K562 (cell line): ENCODE measurements at regions not wholly inside any gene's neighbourhood (a gene's known extent, or its start where the extent isn't known, plus 50 kb on each side); places are given as distances from the start of the nearest gene placed in this dataset.

Experiments used
- ATAC-seq: fragments of 200-7000 bp; cut with Tn5 transposase; 3 replicates; pipeline ENCODE4 v1.9.1; 2020; ENCODE audit warnings: moderate library complexity
- BruUV-seq: library from RNA; stranded (reverse); fragments of 400-500 nt; replicated peaks from 2 replicates; lab custom pipeline; 2021; lab: Mats Ljungman, UMichigan
- CTCF ChIA-PET: fragments of 300-600 bp; formaldehyde crosslinking; extraction: SDS; loops from one replicate; lab custom pipeline; 2021; ENCODE audit warnings: low intra/inter-chr PET ratio; lab: Yijun Ruan, JAX
- POLR2A ChIA-PET: fragments of 300-600, 350-650 bp; sonication (Branson Sonifier 250); formaldehyde crosslinking; extraction: SDS; loops from one replicate; lab custom pipeline; 2021; ENCODE audit warnings: antibody characterized with exemption, inconsistent platforms; lab: Yijun Ruan, JAX
- DNase-seq, 4 experiments: peaks; one replicate each; pipeline versions ENCODE4 v3.0.0 to v3.0.0-alpha.2; 2011 to 2018; ENCODE audit warnings: low spot score in 3 of 4, mixed read lengths in 3 of 4; ENCODE audit errors: extremely low read depth in 1 of 4
- FAIRE-seq: peaks from 2 replicates; lab custom pipeline; 2011; peaks lifted over from hg19 to GRCh38; lab: Jason Lieb, UNC
- H2AFZ ChIP-seq: 2 replicates; pipeline ENCODE4 v1.6.0; 2011; ENCODE audit warnings: low read depth, low read length, control low read depth, inconsistent platforms
- H3K27ac ChIP-seq: fragments of 200-600 bp; 3 replicates; pipeline ENCODE4 v1.8.0; 2011; ENCODE audit warnings: low read depth, mild to moderate bottlenecking, control low read depth, inconsistent platforms, low read length, moderate library complexity, mixed read lengths; ENCODE audit errors: extremely low read depth
- H3K27me3 ChIP-seq, 2 experiments: fragments of 300-600 bp in 1 of 2; 2 replicates in 1 of 2; 3 replicates in 1 of 2; pipeline versions ENCODE4 v1.6.0 to v1.8.0; 2011; ENCODE audit warnings: inconsistent platforms in 2 of 2, low read length in 2 of 2, mild to moderate bottlenecking in 1 of 2, mixed read lengths in 1 of 2, moderate library complexity in 1 of 2; ENCODE audit not compliant: control insufficient read depth in 2 of 2, insufficient read depth in 2 of 2
- H3K36me3 ChIP-seq: fragments of 300-600 bp; 3 replicates; pipeline ENCODE4 v1.8.0; 2011; ENCODE audit warnings: mild to moderate bottlenecking, low read length, inconsistent platforms; ENCODE audit not compliant: control insufficient read depth, insufficient read depth
- H3K4me1 ChIP-seq, 2 experiments: fragments of 200-600 bp in 1 of 2; replicated peaks in 1 of 2; 2 replicates in 1 of 2; 3 replicates in 1 of 2; pipeline versions ENCODE4 v1.5.1 to v1.8.0; 2011; ENCODE audit warnings: inconsistent platforms in 2 of 2, low read length in 2 of 2, mild to moderate bottlenecking in 1 of 2, mixed read lengths in 1 of 2, moderate library complexity in 1 of 2; ENCODE audit not compliant: control insufficient read depth in 2 of 2, insufficient read depth in 2 of 2
- H3K4me2 ChIP-seq: 2 replicates; pipeline ENCODE4 v1.6.1; 2011; ENCODE audit warnings: low read length, control low read depth, inconsistent platforms, mixed read lengths; ENCODE audit not compliant: insufficient read depth
- H3K4me3 ChIP-seq: fragments of 200-600 bp; sonication (generic), shearing (Covaris generic); 2 replicates; pipeline ENCODE4 v1.5.1; 2016; ENCODE audit warnings: control low read depth, inconsistent platforms
- H3K79me2 ChIP-seq: fragments of 200-600 bp; 3 replicates; pipeline ENCODE4 v1.8.0; 2011; ENCODE audit warnings: low read length, inconsistent platforms; ENCODE audit not compliant: control insufficient read depth, insufficient read depth
- H3K9ac ChIP-seq, 2 experiments: 2 replicates each; pipeline versions ENCODE4 v1.6.0 to v1.6.1; 2011; ENCODE audit warnings: low read depth in 2 of 2, low read length in 2 of 2, control low read depth in 1 of 2, inconsistent platforms in 1 of 2, mild to moderate bottlenecking in 1 of 2, mixed read lengths in 1 of 2; ENCODE audit not compliant: insufficient read depth in 1 of 2
- H3K9me1 ChIP-seq: one replicate; pipeline ENCODE4 v1.6.0; 2011; ENCODE audit warnings: inconsistent platforms, mild to moderate bottlenecking, low read length, moderate library complexity; ENCODE audit not compliant: control insufficient read depth, insufficient read depth
- H3K9me3 ChIP-seq: replicated peaks from 2 replicates; pipeline ENCODE4 v1.5.1; 2011; ENCODE audit warnings: low read depth, low read length, inconsistent platforms; ENCODE audit not compliant: control insufficient read depth, insufficient read depth
- H4K20me1 ChIP-seq: replicated peaks from 2 replicates; pipeline ENCODE4 v1.6.1; 2011; ENCODE audit warnings: low read length, inconsistent platforms, mixed read lengths; ENCODE audit not compliant: control insufficient read depth, insufficient read depth
- ATF1 ChIP-seq, 2 experiments: fragments of 450-650 bp in 1 of 2; IDR thresholded peaks; 2 replicates each; pipeline ENCODE4 v1.6.1; 2016; ENCODE audit warnings: missing compliant biosample characterization in 1 of 2, missing genetic modification characterization in 1 of 2
- BHLHE40 ChIP-seq: IDR thresholded peaks from 2 replicates; pipeline ENCODE4 v1.6.1; 2011; ENCODE audit warnings: low read length, improper control_type of control experiment
- CGGBP1 ChIP-seq: fragments of 250-450 bp; sonication (Bioruptor Pico); IDR thresholded peaks from 2 replicates; pipeline ENCODE4 v1.9.0; 2021; ENCODE audit warnings: mild to moderate bottlenecking
- FIP1L1 ChIP-seq: fragments of 200-400 bp; formaldehyde crosslinking; IDR thresholded peaks from 2 replicates; pipeline ENCODE4 v1.6.1; 2018; ENCODE audit warnings: mild to moderate bottlenecking, low read depth, low read length; ENCODE audit not compliant: poor library complexity, severe bottlenecking
- HMGN3 ChIP-seq: IDR thresholded peaks from 2 replicates; pipeline ENCODE4 v1.6.1; 2011; ENCODE audit warnings: borderline replicate concordance, low read depth, mild to moderate bottlenecking, mixed read lengths, low read length; ENCODE audit not compliant: insufficient read length; ENCODE audit errors: extremely low read depth
- JUNB ChIP-seq: fragments of 450-650 bp; formaldehyde crosslinking; conservative IDR thresholded peaks from 2 replicates; pipeline ENCODE4 v1.4.0; 2020; ENCODE audit warnings: mild to moderate bottlenecking
- NR2C1 ChIP-seq, 2 experiments: fragments of 450-650 bp; IDR thresholded peaks; 2 replicates each; pipeline ENCODE4 v1.6.1; 2017; ENCODE audit warnings: mild to moderate bottlenecking in 2 of 2, antibody characterized with exemption in 1 of 2, inconsistent platforms in 1 of 2, missing compliant biosample characterization in 1 of 2, missing genetic modification characterization in 1 of 2
- SETDB1 ChIP-seq: IDR thresholded peaks from one replicate; pipeline ENCODE4 v1.6.1; 2012; ENCODE audit warnings: low read length, control low read depth, inconsistent platforms
- TEAD2 ChIP-seq: fragments of 450-650 bp; IDR thresholded peaks from 2 replicates; pipeline ENCODE4 v1.6.1; 2016; ENCODE audit warnings: missing genetic modification characterization, control low read depth, missing compliant biosample characterization
- TFE3 ChIP-seq: fragments of 450-650 bp; formaldehyde crosslinking; IDR thresholded peaks from 2 replicates; pipeline ENCODE4 v1.4.0; 2020; ENCODE audit warnings: mild to moderate bottlenecking, mixed read lengths
- USF2 ChIP-seq: sonication (generic); formaldehyde crosslinking; IDR thresholded peaks from 2 replicates; pipeline ENCODE4 v1.5.0; 2020; ENCODE audit warnings: missing genetic modification reagents
- ZBTB43 ChIP-seq: sonication (generic); formaldehyde crosslinking; IDR thresholded peaks from 2 replicates; pipeline ENCODE4 v1.8.0; 2023; ENCODE audit warnings: mild to moderate bottlenecking, missing genetic modification reagents
- ZNF449 ChIP-seq: fragments of 250-450 bp; sonication (Bioruptor Pico); IDR thresholded peaks from 2 replicates; pipeline ENCODE4 v1.8.0; 2022; ENCODE audit warnings: moderate library complexity, mild to moderate bottlenecking, inconsistent platforms
- WGBS: fragments of 100-300 bp; shearing (Covaris generic); methylation state at CpG from one replicate; pipeline ENCODE4 v1.1.6; 2016; ENCODE audit warnings: low coverage, mixed read lengths; ENCODE audit not compliant: insufficient coverage; ENCODE audit errors: missing lambda C conversion rate; 5-methylcytosine and 5-hydroxymethylcytosine counted together
- in situ Hi-C: fragments of 300-500 bp; cut with MboI; formaldehyde crosslinking; loops from 4 replicates; pipeline ENCODE4 v1.15.0; 2018; ENCODE audit warnings: inconsistent platforms, mixed read lengths
- intact Hi-C: fragments of 100-400 bp; cut with micrococcal nuclease; formaldehyde crosslinking; loops from 2 replicates; pipeline ENCODE4 v1.14.2; 2022

- no peaks in the 10 kb centered on the region for H4K20me1 ChIP-seq
- no peak overlapping the region for H3K9ac ChIP-seq
- no peaks in the 10 kb centered on the region for H3K4me1 ChIP-seq
- no peak overlapping the region for H3K4me2 ChIP-seq
- ChIA-PET CTCF (no interaction called here), POLR2A (no interaction called here)
- H3K9me3 ChIP-seq, result no peaks in the 10 kb centered on the region
- H3K9me1 ChIP-seq, result no peaks in the 10 kb centered on the region
- no peaks in the 10 kb centered on the region for H3K36me3 ChIP-seq
- ATAC-seq (no peak), FAIRE-seq (no peak), DNase-seq (no peak)
- in situ Hi-C loops, result no loop called here
- WGBS, result 0% methylated on average over 2 of the region's 2 CpGs
- H3K79me2 ChIP-seq, result no peaks in the 10 kb centered on the region
- no peak overlapping the region for H2AFZ ChIP-seq
- H3K27ac ChIP-seq, result no peak overlapping the region
- H3K4me3 ChIP-seq, result no peak overlapping the region
- no TSS peak for BruUV-seq
- no peaks in the 10 kb centered on the region for H3K27me3 ChIP-seq
- intact Hi-C loops, result no loop called here
- TF ChIP-seq FIP1L1 (no peak), TEAD2 (no peak), CGGBP1 (no peak), SETDB1 (no peak), ZNF449 (CRISPR knock-in tag) (no peak), ATF1 (CRISPR knock-in tag; IDR thresholded peaks at IDR 0.05) (no peak), ATF1 (tag; IDR thresholded peaks at IDR 0.05) (no peak), ZBTB43 (no peak), BHLHE40 (no peak), HMGN3 (no peak), USF2 (CRISPR knock-in tag) (no peak), NR2C1 (IDR thresholded peaks at IDR 0.05) (no peak), NR2C1 (tag; IDR thresholded peaks at IDR 0.05) (no peak), JUNB (CRISPR knock-in tag) (no peak), TFE3 (CRISPR knock-in tag) (no peak)
Measured at GRCh38 chr1:219359126-219359525, 185.4 kb downstream of the LYPLAL1 start.
